Mesothelial cell of epicardium (in vitro differentiated cells): ENCODE measurements at regions not wholly inside any gene's neighbourhood (a gene's known extent, or its start where the extent isn't known, plus 50 kb on each side); places are given as distances from the start of the nearest gene placed in this dataset.

ENCODE experiments used
- DNase-seq, 2 experiments: peaks; one replicate each; pipeline ENCODE4 v3.0.0; 2021; ENCODE audit warnings: low spot score in 2 of 2; ENCODE audit not compliant: unreplicated experiment in 2 of 2
- H3K27ac Mint-ChIP-seq: 2 replicates; pipeline ENCODE4 v1.8.0; 2021; ENCODE audit warnings: mixed read lengths
- H3K27me3 Mint-ChIP-seq: 2 replicates; pipeline ENCODE4 v1.8.0; 2021; ENCODE audit warnings: low read depth, mixed read lengths
- H3K36me3 Mint-ChIP-seq: 2 replicates; pipeline ENCODE4 v1.8.0; 2021; ENCODE audit warnings: mixed read lengths
- H3K4me1 Mint-ChIP-seq: 2 replicates; pipeline ENCODE4 v1.8.0; 2021; ENCODE audit warnings: mixed read lengths
- H3K4me3 Mint-ChIP-seq: 2 replicates; pipeline ENCODE4 v1.8.0; 2021; ENCODE audit warnings: mild to moderate bottlenecking, moderate library complexity, mixed read lengths
- H3K9me3 Mint-ChIP-seq: 2 replicates; pipeline ENCODE4 v1.8.0; 2021; ENCODE audit warnings: mixed read lengths
- CTCF ChIP-seq: fragments of 200-600 bp; sonication (generic); IDR thresholded peaks from one replicate; pipeline ENCODE4 v1.5.0; 2021; ENCODE audit warnings: antibody characterized with exemption; ENCODE audit not compliant: unreplicated experiment

GRCh38 chr11:130694488-130695045, 221.7 kb downstream of the SNX19 start:
- no peaks in the 10 kb centered on the region for H3K36me3 Mint-ChIP-seq
- no peak overlapping the region for H3K4me3 Mint-ChIP-seq
- H3K27ac Mint-ChIP-seq, result no peak overlapping the region
- H3K9me3 Mint-ChIP-seq, result peaks cover 6% of the 10 kb centered on the region
- no peaks in the 10 kb centered on the region for H3K27me3 Mint-ChIP-seq
- H3K4me1 Mint-ChIP-seq, result peaks cover 11% of the 10 kb centered on the region
- no peak for TF ChIP-seq CTCF
- no peak for DNase-seq

GRCh38 chr11:130698174-130698573, 218.1 kb downstream of the SNX19 start:
- H3K4me1 Mint-ChIP-seq, result peaks cover 5% of the 10 kb centered on the region
- no peaks in the 10 kb centered on the region for H3K36me3 Mint-ChIP-seq
- DNase-seq, result no peak
- H3K4me3 Mint-ChIP-seq, result no peak overlapping the region
- no peak for TF ChIP-seq CTCF
- H3K27ac Mint-ChIP-seq, result no peak overlapping the region
- peaks cover 2% of the 10 kb centered on the region for H3K27me3 Mint-ChIP-seq
- H3K9me3 Mint-ChIP-seq, result peaks cover 17% of the 10 kb centered on the region

- H3K36me3 Mint-ChIP-seq, result no peaks in the 10 kb centered on the region
- no peak for DNase-seq
- peaks cover 2% of the 10 kb centered on the region for H3K27me3 Mint-ChIP-seq
- TF ChIP-seq CTCF, result no peak
- peaks cover 5% of the 10 kb centered on the region for H3K4me1 Mint-ChIP-seq
- peaks cover 19% of the 10 kb centered on the region for H3K9me3 Mint-ChIP-seq
- H3K4me3 Mint-ChIP-seq, result no peak overlapping the region
- no peak overlapping the region for H3K27ac Mint-ChIP-seq
Measured at GRCh38 chr11:130699561-130699960, 216.7 kb downstream of the SNX19 start.

- DNase-seq, result no peak
- TF ChIP-seq CTCF, result no peak
- Mint-ChIP-seq H3K27me3 (peaks cover 2% of the 10 kb centered on the region), H3K4me3 (no peak overlapping the region), H3K27ac (no peak overlapping the region), H3K9me3 (peaks cover 19% of the 10 kb centered on the region), H3K36me3 (no peaks in the 10 kb centered on the region), H3K4me1 (peaks cover 2% of the 10 kb centered on the region)
Measured at GRCh38 chr11:130700092-130700491, 216.2 kb downstream of the SNX19 start.

GRCh38 chr11:130703489-130704190, 212.6 kb downstream of the SNX19 start:
- Mint-ChIP-seq H3K4me3 (no peak overlapping the region), H3K27ac (no peak overlapping the region), H3K27me3 (peaks cover 2% of the 10 kb centered on the region), H3K36me3 (no peaks in the 10 kb centered on the region), H3K9me3 (peaks cover 32% of the 10 kb centered on the region), H3K4me1 (no peaks in the 10 kb centered on the region)
- TF ChIP-seq CTCF, result no peak
- DNase-seq, result no peak
